Natural killer cell (primary cell): ENCODE measurements at regions not wholly inside any gene's neighbourhood (a gene's known extent, or its start where the extent isn't known, plus 50 kb on each side); places are given as distances from the start of the nearest gene placed in this dataset.

Experiments
- ATAC-seq, 3 donors: fragments of 150-1000 bp in 2 of 3; fragments of 200-7000 bp in 1 of 3; cut with Tn5 transposase; 1 replicate in 1 of 3; 2 replicates in 2 of 3; pipeline ENCODE4 v1.10.0; 2021; ENCODE audit warnings: mild to moderate bottlenecking in 2 of 3, moderate library complexity in 2 of 3
- DNase-seq, 2 donors: peaks; one replicate each; pipeline versions ENCODE4 v3.0.0 to v3.0.0-alpha.2; 2013 to 2021; ENCODE audit warnings: mixed read lengths in 1 of 2
- H3K27ac ChIP-seq: one replicate; pipeline ENCODE4 v1.5.1; 2013; ENCODE audit warnings: mild to moderate bottlenecking, low read length
- H3K27me3 ChIP-seq: one replicate; pipeline ENCODE4 v1.6.1; 2013; ENCODE audit warnings: low read length; ENCODE audit not compliant: control insufficient read depth, insufficient read depth
- H3K36me3 ChIP-seq: one replicate; pipeline ENCODE4 v1.6.1; 2013; ENCODE audit warnings: low read length; ENCODE audit not compliant: control insufficient read depth, insufficient read depth
- H3K4me1 ChIP-seq: one replicate; pipeline ENCODE4 v1.6.1; 2013; ENCODE audit warnings: low read length; ENCODE audit not compliant: control insufficient read depth, insufficient read depth
- H3K4me3 ChIP-seq: one replicate; pipeline ENCODE4 v1.5.1; 2013; ENCODE audit warnings: low read length
- H3K9me3 ChIP-seq: one replicate; pipeline ENCODE4 v1.6.1; 2013; ENCODE audit warnings: low read length; ENCODE audit not compliant: control insufficient read depth, insufficient read depth
- H3K27ac Mint-ChIP-seq, 2 donors: one replicate each; pipeline ENCODE4 v1.8.0; 2022; ENCODE audit warnings: mild to moderate bottlenecking in 2 of 2, mixed read lengths in 2 of 2, moderate library complexity in 1 of 2
- H3K27me3 Mint-ChIP-seq, 2 donors: one replicate each; pipeline ENCODE4 v1.8.0; 2022; ENCODE audit warnings: low read depth in 2 of 2, mixed read lengths in 2 of 2
- H3K36me3 Mint-ChIP-seq: one replicate; pipeline ENCODE4 v1.8.0; 2022; ENCODE audit warnings: mixed read lengths
- H3K4me1 Mint-ChIP-seq, 2 donors: one replicate each; pipeline ENCODE4 v1.8.0; 2022; ENCODE audit warnings: mixed read lengths in 2 of 2
- H3K4me3 Mint-ChIP-seq: one replicate; pipeline ENCODE4 v1.8.0; 2022; ENCODE audit warnings: mild to moderate bottlenecking, moderate library complexity, mixed read lengths
- H3K9me3 Mint-ChIP-seq, 2 donors: one replicate each; pipeline ENCODE4 v1.8.0; 2022; ENCODE audit warnings: mixed read lengths in 2 of 2
- WGBS: methylation state at CpG from one replicate; pipeline ENCODE4 v1.1.7; 2013; ENCODE audit warnings: missing lambda C conversion rate; ENCODE audit not compliant: insufficient coverage; 5-methylcytosine and 5-hydroxymethylcytosine counted together
- intact Hi-C: fragments of 100-400 bp; cut with micrococcal nuclease; formaldehyde crosslinking; loops from one replicate; pipeline ENCODE4 v1.14.2; 2022
- TF ChIP-seq, protein P1 (sequence below): fragments of 200-600 bp; IDR thresholded peaks from one replicate; pipeline ENCODE4 v1.8.0; 2022; ENCODE audit warnings: antibody characterized with exemption

DNA sequence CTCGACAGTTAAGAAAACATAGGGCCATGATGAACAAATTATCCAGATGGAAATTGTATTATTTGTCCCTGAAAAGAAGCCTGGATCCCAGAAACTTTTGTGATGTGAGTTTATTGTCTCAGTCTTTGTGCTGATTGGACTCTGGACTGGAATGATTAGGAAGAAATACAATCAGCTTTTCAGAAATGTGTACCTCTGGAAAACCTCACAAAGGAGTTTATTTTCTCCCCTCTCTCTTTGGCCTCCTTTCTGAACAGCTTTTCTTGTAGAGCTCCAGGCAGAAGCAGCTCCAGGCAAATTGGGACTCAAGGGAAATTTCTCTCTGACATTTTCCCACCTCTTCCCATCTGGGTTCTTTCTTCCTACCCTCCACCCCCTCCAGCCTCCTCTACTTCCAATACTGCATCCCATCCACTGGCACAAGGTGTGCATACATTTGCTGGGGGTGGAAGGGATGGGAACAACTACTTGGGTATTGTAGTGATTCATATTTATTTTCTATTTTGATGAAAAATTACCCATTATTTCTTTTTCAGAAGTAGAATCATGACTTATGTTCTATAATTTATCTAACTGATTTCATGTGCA is 119.7 kb downstream of the CD47 start:
- Histone ChIP-seq H3K9me3 (no peaks in the 10 kb centered on the region), H3K27ac (no peak overlapping the region), H3K36me3 (no peaks in the 10 kb centered on the region), H3K27me3 (no peaks in the 10 kb centered on the region), H3K4me1 (peaks cover 7% of the 10 kb centered on the region), H3K4me3 (no peak overlapping the region)
- ATAC-seq (no peak), DNase-seq (no peak)
- no peaks in the 10 kb centered on the region for H3K27me3 Mint-ChIP-seq
- intact Hi-C loops, result no loop called here
- H3K4me3 Mint-ChIP-seq, result no peak overlapping the region
- TF ChIP-seq, protein P1, sequence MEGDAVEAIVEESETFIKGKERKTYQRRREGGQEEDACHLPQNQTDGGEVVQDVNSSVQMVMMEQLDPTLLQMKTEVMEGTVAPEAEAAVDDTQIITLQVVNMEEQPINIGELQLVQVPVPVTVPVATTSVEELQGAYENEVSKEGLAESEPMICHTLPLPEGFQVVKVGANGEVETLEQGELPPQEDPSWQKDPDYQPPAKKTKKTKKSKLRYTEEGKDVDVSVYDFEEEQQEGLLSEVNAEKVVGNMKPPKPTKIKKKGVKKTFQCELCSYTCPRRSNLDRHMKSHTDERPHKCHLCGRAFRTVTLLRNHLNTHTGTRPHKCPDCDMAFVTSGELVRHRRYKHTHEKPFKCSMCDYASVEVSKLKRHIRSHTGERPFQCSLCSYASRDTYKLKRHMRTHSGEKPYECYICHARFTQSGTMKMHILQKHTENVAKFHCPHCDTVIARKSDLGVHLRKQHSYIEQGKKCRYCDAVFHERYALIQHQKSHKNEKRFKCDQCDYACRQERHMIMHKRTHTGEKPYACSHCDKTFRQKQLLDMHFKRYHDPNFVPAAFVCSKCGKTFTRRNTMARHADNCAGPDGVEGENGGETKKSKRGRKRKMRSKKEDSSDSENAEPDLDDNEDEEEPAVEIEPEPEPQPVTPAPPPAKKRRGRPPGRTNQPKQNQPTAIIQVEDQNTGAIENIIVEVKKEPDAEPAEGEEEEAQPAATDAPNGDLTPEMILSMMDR, result no peak
- no peaks in the 10 kb centered on the region for H3K9me3 Mint-ChIP-seq
- H3K36me3 Mint-ChIP-seq, result no peaks in the 10 kb centered on the region
- no peak overlapping the region for H3K27ac Mint-ChIP-seq
- H3K4me1 Mint-ChIP-seq, result peaks cover 24 to 29% of the 10 kb centered on the region in 2 donors
- WGBS, result 91% methylated on average over 1 of the region's 1 CpG

DNA sequence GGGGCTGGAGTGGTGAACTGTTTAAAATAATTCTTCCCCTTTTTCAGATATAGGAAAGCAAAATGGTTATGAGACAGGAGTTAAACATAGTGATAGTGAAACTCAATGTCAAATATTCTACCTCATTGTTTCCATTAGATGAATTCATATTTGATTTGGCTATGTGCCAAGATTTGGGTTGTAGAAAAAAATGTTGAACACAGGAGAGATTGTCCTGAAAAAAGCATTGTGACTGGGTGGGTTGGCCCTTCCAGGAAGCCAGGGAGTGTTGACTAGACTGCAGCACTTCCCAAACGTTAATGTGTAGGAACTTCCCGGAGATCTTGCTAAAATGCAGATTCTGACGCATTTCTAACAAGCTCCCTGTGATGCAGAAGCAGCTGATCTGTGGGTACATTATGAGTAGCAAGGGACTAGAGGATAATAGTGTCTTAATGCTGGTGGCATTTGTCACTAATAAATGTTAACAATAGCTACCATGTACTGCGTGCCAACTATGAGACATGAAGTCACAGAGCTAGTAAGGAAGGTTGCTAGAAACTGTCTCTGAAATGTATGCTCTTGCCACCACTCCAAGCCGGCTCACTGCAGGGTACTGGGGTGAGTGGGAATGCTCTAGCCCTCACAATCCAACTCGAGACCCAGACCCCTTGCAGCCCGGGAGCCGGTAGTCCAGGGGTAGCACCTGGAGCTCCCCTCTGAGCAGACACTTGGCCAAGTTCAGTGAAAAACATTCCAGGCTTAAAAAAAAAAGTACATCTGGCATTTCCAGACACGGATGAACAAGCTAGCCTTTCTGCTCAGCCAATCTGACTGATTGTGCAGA is 120.6 kb downstream of the CD47 start:
- no peak overlapping the region for H3K4me3 ChIP-seq
- no peaks in the 10 kb centered on the region for H3K36me3 Mint-ChIP-seq
- TF ChIP-seq, protein P1, result no peak
- no peaks in the 10 kb centered on the region for H3K27me3 Mint-ChIP-seq
- H3K9me3 Mint-ChIP-seq, result no peaks in the 10 kb centered on the region
- H3K27ac ChIP-seq, result no peak overlapping the region
- no peaks in the 10 kb centered on the region for H3K36me3 ChIP-seq
- peak in 1 of 2 donors; percentile 21 for DNase-seq
- H3K9me3 ChIP-seq, result no peaks in the 10 kb centered on the region
- H3K4me1 Mint-ChIP-seq, result peaks cover 15 to 20% of the 10 kb centered on the region in 2 donors
- H3K27me3 ChIP-seq, result no peaks in the 10 kb centered on the region
- no peak for ATAC-seq
- H3K27ac Mint-ChIP-seq, result no peak overlapping the region
- intact Hi-C loops, result no loop called here
- 87% methylated on average over 9 of the region's 9 CpGs for WGBS
- no peaks in the 10 kb centered on the region for H3K4me1 ChIP-seq
- H3K4me3 Mint-ChIP-seq, result no peak overlapping the region

DNA sequence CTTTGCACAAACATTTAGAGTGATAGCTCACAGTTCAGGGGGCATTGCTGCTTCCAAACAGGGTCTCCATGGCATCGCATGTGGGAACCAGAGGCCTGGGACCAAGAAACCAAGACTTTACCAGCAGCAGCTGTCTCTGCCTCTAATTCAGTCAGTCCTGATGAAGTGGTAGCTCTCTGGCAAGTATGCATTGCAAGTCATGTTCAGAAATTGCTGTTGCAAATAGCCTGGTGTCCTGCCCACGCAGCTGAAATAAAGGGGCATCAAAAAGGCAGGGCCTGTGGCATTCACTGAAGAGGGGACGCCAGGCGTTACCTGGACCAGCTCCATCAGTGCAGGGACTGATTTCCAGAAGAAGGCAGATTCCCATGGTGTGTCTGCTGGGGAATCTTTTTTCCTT is 121.3 kb downstream of the CD47 start:
- H3K27me3 Mint-ChIP-seq, result no peaks in the 10 kb centered on the region
- no peaks in the 10 kb centered on the region for H3K36me3 Mint-ChIP-seq
- no peaks in the 10 kb centered on the region for H3K4me1 ChIP-seq
- H3K4me3 ChIP-seq, result no peak overlapping the region
- no peak overlapping the region for H3K27ac Mint-ChIP-seq
- intact Hi-C loops, result no loop called here
- no peak overlapping the region for H3K4me3 Mint-ChIP-seq
- H3K27me3 ChIP-seq, result no peaks in the 10 kb centered on the region
- 97% methylated on average over 4 of the region's 4 CpGs for WGBS
- no peaks in the 10 kb centered on the region for H3K9me3 ChIP-seq
- H3K4me1 Mint-ChIP-seq, result peaks cover 10 to 16% of the 10 kb centered on the region in 2 donors
- TF ChIP-seq, protein P1, result no peak
- ATAC-seq (no peak), DNase-seq (no peak)
- no peak overlapping the region for H3K27ac ChIP-seq
- H3K9me3 Mint-ChIP-seq, result no peaks in the 10 kb centered on the region
- no peaks in the 10 kb centered on the region for H3K36me3 ChIP-seq
